WTC11 (cell line): ENCODE measurements at regions not wholly inside any gene's neighbourhood (a gene's known extent, or its start where the extent isn't known, plus 50 kb on each side); places are given as distances from the start of the nearest gene placed in this dataset.

Experiments used
- ATF3 ChIP-seq: sonication (generic); formaldehyde crosslinking; conservative IDR thresholded peaks from 2 replicates; pipeline ENCODE4 v1.8.1; 2022; ENCODE audit warnings: mild to moderate bottlenecking, missing genetic modification reagents
- CTCF ChIP-seq: fragments of 200-600 bp; IDR thresholded peaks from 2 replicates; pipeline ENCODE4 v1.8.0; 2022; ENCODE audit warnings: antibody characterized with exemption
- NFATC4 ChIP-seq: fragments of 250-450 bp; sonication (Bioruptor Pico); IDR thresholded peaks from 2 replicates; pipeline ENCODE4 v1.9.0; 2021; ENCODE audit warnings: mild to moderate bottlenecking
- PRDM15 ChIP-seq: sonication (generic); formaldehyde crosslinking; IDR thresholded peaks from 2 replicates; pipeline ENCODE4 v1.8.0; 2022; ENCODE audit warnings: missing genetic modification reagents
- RORB ChIP-seq: fragments of 250-450 bp; sonication (Bioruptor Pico); IDR thresholded peaks from 2 replicates; pipeline ENCODE4 v1.9.0; 2021; ENCODE audit warnings: mild to moderate bottlenecking
- SMAD4 ChIP-seq: sonication (generic); formaldehyde crosslinking; IDR thresholded peaks from 2 replicates; pipeline ENCODE4 v1.8.0; 2022; ENCODE audit warnings: mild to moderate bottlenecking, missing genetic modification reagents
- SP1 ChIP-seq: sonication (generic); formaldehyde crosslinking; conservative IDR thresholded peaks from 2 replicates; pipeline ENCODE4 v1.8.1; 2022; ENCODE audit warnings: missing genetic modification reagents
- ZNF232 ChIP-seq: sonication (generic); formaldehyde crosslinking; IDR thresholded peaks from 2 replicates; pipeline ENCODE4 v1.8.0; 2022; ENCODE audit warnings: mild to moderate bottlenecking, missing genetic modification reagents
- TF ChIP-seq, protein P1 (sequence below): sonication (generic); formaldehyde crosslinking; IDR thresholded peaks from 2 replicates; pipeline ENCODE4 v1.8.0; 2022; ENCODE audit warnings: mild to moderate bottlenecking, missing genetic modification reagents
- TF ChIP-seq, protein P2 (sequence below): sonication (generic); formaldehyde crosslinking; IDR thresholded peaks from 2 replicates; pipeline ENCODE4 v1.8.1; 2023; ENCODE audit warnings: mild to moderate bottlenecking, moderate library complexity, missing genetic modification reagents

DNA sequence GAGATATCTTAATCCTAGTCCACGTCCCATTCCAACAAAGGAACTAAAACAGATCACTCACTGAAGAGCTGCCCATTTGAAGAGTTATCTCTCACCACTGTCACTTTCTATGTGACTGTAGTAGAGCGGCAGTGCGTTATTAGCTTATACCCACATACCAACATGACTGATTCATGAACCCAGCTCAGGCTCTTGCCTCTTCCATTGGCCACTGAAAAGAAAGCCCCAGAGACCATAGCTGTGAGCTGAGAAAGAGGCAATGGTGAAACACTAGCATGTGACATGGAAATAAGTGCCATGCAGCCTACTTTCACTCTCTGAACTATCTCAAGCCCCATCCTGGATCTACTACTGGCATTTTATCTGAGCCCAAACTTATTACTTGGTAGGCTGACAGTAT lies 151.7 kb upstream of the MOCS2 start:
- TF ChIP-seq, protein P1, sequence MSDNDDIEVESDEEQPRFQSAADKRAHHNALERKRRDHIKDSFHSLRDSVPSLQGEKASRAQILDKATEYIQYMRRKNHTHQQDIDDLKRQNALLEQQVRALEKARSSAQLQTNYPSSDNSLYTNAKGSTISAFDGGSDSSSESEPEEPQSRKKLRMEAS (CRISPR knock-in tag) = no peak
- TF ChIP-seq CTCF (no peak), ZNF232 (CRISPR knock-in tag) (no peak), SP1 (CRISPR knock-in tag) (no peak), NFATC4 (CRISPR knock-in tag) (no peak), ATF3 (CRISPR knock-in tag) (no peak), PRDM15 (CRISPR knock-in tag) (no peak), SMAD4 (CRISPR knock-in tag) (no peak), RORB (CRISPR knock-in tag) (no peak)
- TF ChIP-seq, protein P2, sequence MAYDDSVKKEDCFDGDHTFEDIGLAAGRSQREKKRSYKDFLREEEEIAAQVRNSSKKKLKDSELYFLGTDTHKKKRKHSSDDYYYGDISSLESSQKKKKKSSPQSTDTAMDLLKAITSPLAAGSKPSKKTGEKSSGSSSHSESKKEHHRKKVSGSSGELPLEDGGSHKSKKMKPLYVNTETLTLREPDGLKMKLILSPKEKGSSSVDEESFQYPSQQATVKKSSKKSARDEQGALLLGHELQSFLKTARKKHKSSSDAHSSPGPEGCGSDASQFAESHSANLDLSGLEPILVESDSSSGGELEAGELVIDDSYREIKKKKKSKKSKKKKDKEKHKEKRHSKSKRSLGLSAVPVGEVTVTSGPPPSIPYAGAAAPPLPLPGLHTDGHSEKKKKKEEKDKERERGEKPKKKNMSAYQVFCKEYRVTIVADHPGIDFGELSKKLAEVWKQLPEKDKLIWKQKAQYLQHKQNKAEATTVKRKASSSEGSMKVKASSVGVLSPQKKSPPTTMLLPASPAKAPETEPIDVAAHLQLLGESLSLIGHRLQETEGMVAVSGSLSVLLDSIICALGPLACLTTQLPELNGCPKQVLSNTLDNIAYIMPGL = no peak
